Upper lobe of left lung (tissue), 6 donors: ENCODE measurements at regions not wholly inside any gene's neighbourhood (a gene's known extent, or its start where the extent isn't known, plus 50 kb on each side); places are given as distances from the start of the nearest gene placed in this dataset.

Source experiments
- ATAC-seq, 2 donors: fragments of 200-7000 bp; cut with Tn5 transposase; one replicate each; pipeline ENCODE4 v1.9.1; 2022; ENCODE audit warnings: mild to moderate bottlenecking in 2 of 2, moderate library complexity in 2 of 2; ENCODE audit not compliant: low FRiP score in 2 of 2
- DNase-seq, 2 donors: peaks; one replicate each; pipeline ENCODE4 v3.0.0-alpha.2; 2019 to 2020
- H3K27ac ChIP-seq, 4 donors: fragments of 200-600 bp; sonication (generic); one replicate each; pipeline ENCODE4 v1.5.1; 2016 to 2019
- H3K27me3 ChIP-seq, 4 donors: fragments of 200-600 bp; sonication (generic); one replicate each; pipeline ENCODE4 v1.5.1; 2017 to 2019
- H3K36me3 ChIP-seq, 4 donors: fragments of 200-600 bp; sonication (generic); one replicate each; pipeline ENCODE4 v1.5.1; 2016 to 2019
- H3K4me1 ChIP-seq, 4 donors: fragments of 200-600 bp; sonication (generic); one replicate each; pipeline ENCODE4 v1.5.1; 2018 to 2019
- H3K4me3 ChIP-seq, 4 donors: fragments of 200-600 bp; sonication (generic); one replicate each; pipeline ENCODE4 v1.5.1; 2017 to 2019; ENCODE audit warnings: mild to moderate bottlenecking in 2 of 4, moderate library complexity in 1 of 4
- H3K9me3 ChIP-seq, 4 donors: fragments of 200-600 bp; sonication (generic); one replicate each; pipeline ENCODE4 v1.5.1; 2018 to 2019
- EP300 ChIP-seq, 4 donors: sonication (generic); formaldehyde crosslinking; IDR thresholded peaks; one replicate each; pipeline ENCODE4 v1.5.1; 2017; ENCODE audit warnings: antibody characterized with exemption in 4 of 4, control low read depth in 2 of 4
- POLR2A ChIP-seq, 4 donors: fragments of 450-650 bp; IDR thresholded peaks; one replicate each; pipeline ENCODE4 v1.5.1; 2016 to 2017; ENCODE audit warnings: antibody characterized with exemption in 4 of 4, mild to moderate bottlenecking in 2 of 4
- POLR2AphosphoS5 ChIP-seq, 2 donors: sonication (generic); formaldehyde crosslinking; IDR thresholded peaks; one replicate each; pipeline ENCODE4 v1.5.1; 2017; ENCODE audit warnings: antibody characterized with exemption in 2 of 2
- WGBS, 2 donors: methylation state at CpG; one replicate each; pipeline ENCODE4 v1.1.5; 2017 to 2018; 5-methylcytosine and 5-hydroxymethylcytosine counted together
- TF ChIP-seq, protein P1 (sequence below), 6 experiments: fragments of 450-650 bp in 4 of 6; fragments of 200-600 bp in 2 of 6; sonication (generic) in 2 of 6; IDR thresholded peaks; one replicate each; pipeline ENCODE4 v1.5.1; 2016 to 2019; ENCODE audit warnings: antibody characterized with exemption in 6 of 6
- donor health status: DM: no; HTN: no; CAD: no; lungs with moderate emphysema.
- donor health status: DM: no; HTN: yes; CAD: no; lungs with severe emphysema.

DNA sequence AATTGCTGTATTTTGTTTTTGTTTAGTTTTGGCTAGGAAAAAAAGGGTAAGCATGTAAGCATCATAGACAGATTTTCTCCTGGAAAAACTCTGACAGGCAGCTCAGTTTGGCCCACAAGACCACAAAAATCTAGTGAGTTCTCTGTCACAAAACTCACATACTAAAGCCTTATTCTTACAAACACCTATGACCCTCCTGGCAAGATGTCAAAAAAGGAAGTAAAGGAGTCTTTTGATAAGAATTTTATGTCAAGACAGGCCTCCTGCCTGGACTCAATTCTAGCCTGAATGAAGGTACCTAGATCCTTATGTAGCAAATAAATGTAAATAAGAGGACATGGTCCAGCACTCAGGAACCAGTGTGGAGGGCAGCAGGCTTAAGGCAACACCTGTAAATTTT is 668.3 kb upstream of the ZNF385D start:
- ATAC-seq (no peak), DNase-seq (no peak)
- Histone ChIP-seq H3K36me3 (no peaks in the 10 kb centered on the region), H3K4me3 (no peak overlapping the region), H3K27me3 (no peaks in the 10 kb centered on the region), H3K9me3 (no peaks in the 10 kb centered on the region), H3K4me1 (no peaks in the 10 kb centered on the region), H3K27ac (no peak overlapping the region)
- TF ChIP-seq, protein P1, sequence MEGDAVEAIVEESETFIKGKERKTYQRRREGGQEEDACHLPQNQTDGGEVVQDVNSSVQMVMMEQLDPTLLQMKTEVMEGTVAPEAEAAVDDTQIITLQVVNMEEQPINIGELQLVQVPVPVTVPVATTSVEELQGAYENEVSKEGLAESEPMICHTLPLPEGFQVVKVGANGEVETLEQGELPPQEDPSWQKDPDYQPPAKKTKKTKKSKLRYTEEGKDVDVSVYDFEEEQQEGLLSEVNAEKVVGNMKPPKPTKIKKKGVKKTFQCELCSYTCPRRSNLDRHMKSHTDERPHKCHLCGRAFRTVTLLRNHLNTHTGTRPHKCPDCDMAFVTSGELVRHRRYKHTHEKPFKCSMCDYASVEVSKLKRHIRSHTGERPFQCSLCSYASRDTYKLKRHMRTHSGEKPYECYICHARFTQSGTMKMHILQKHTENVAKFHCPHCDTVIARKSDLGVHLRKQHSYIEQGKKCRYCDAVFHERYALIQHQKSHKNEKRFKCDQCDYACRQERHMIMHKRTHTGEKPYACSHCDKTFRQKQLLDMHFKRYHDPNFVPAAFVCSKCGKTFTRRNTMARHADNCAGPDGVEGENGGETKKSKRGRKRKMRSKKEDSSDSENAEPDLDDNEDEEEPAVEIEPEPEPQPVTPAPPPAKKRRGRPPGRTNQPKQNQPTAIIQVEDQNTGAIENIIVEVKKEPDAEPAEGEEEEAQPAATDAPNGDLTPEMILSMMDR (IDR thresholded peaks at IDR 0.05), result no peak
- TF ChIP-seq EP300 (IDR thresholded peaks at IDR 0.05), result no peak
- TF ChIP-seq POLR2AphosphoS5 (IDR thresholded peaks at IDR 0.05), result no peak
- TF ChIP-seq POLR2A (IDR thresholded peaks at IDR 0.05), result no peak

DNA sequence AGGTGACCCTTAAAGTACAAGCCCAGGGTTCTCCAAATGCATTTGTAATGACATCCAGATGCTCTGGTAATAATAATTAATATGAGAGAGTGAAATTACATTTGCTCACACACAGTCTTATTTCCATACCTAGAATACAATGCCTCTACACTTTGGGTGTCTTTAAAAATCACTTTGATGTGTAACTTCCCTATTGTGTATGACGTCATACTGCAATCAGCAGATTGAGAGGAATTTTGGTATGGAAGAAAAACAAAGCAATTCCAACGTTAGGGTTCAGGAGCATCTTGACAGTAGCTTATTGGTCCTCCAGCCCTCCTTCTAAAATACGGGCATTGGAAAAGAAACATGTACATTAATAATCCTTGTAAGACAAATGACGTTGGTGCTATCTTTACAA is 670.6 kb upstream of the ZNF385D start:
- Histone ChIP-seq H3K27ac (no peak overlapping the region), H3K27me3 (no peaks in the 10 kb centered on the region), H3K36me3 (no peaks in the 10 kb centered on the region), H3K9me3 (no peaks in the 10 kb centered on the region), H3K4me3 (no peak overlapping the region), H3K4me1 (no peaks in the 10 kb centered on the region)
- no peak for ATAC-seq
- DNase-seq, result no peak
- WGBS, 2 donors, result 68 to 69% methylated on average over 4 of the region's 4 CpGs
- TF ChIP-seq POLR2A (IDR thresholded peaks at IDR 0.05) (no peak), POLR2AphosphoS5 (IDR thresholded peaks at IDR 0.05) (no peak)

DNA sequence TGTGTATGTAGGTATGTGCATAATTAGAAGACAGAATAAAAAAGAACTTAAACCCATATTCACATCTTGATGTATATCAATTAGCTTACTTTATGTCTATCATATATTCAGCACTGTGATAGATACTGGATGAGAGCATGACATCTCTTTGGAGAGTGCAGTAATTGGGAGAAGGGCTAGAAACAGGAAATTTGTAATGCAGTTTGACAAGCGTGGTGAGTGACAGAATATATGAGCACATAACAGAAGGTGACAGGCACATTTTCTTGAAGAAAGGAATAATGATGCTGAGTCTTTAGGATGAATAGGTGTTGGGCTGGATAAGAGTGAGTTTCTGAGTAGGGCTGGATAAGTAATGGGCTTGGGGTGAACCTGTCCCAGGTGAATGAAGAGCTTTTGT is 680.3 kb upstream of the ZNF385D start:
- 68 to 77% methylated on average over 1 of the region's 1 CpG for WGBS, 2 donors
- H3K36me3 ChIP-seq, result no peaks in the 10 kb centered on the region
- no peak for DNase-seq
- H3K27ac ChIP-seq, result no peak overlapping the region
- no peak for ATAC-seq
- no peaks in the 10 kb centered on the region for H3K9me3 ChIP-seq
- H3K4me1 ChIP-seq, result no peaks in the 10 kb centered on the region
- H3K4me3 ChIP-seq, result no peak overlapping the region
- H3K27me3 ChIP-seq, result no peaks in the 10 kb centered on the region
- TF ChIP-seq POLR2AphosphoS5 (IDR thresholded peaks at IDR 0.05), result no peak
- no peak for TF ChIP-seq POLR2A (IDR thresholded peaks at IDR 0.05)
- TF ChIP-seq, protein P1 (IDR thresholded peaks at IDR 0.05), result no peak
- no peak for TF ChIP-seq EP300 (IDR thresholded peaks at IDR 0.05)

DNA sequence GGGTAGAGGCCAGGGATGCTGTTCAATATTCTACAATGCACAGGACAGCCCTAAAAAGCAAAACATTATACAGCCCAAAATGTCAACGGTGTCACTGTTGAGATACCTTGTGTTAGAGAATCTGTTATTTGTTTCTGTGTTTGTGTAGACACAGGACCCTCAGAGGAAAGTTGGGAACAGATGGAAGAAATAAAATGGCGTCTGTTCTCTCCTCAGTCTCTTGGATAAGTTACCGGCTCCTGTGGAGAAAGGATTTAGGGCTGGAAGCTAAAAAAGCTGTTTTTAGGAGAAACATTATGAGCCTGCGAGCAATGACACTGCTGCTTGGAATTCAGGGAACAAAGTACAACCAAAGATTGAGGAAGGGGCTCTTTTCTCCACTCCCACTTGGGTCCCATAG is 688.6 kb upstream of the ZNF385D start:
- no peak for ATAC-seq
- 84 to 87% methylated on average over 4 of the region's 4 CpGs for WGBS, 2 donors

DNA sequence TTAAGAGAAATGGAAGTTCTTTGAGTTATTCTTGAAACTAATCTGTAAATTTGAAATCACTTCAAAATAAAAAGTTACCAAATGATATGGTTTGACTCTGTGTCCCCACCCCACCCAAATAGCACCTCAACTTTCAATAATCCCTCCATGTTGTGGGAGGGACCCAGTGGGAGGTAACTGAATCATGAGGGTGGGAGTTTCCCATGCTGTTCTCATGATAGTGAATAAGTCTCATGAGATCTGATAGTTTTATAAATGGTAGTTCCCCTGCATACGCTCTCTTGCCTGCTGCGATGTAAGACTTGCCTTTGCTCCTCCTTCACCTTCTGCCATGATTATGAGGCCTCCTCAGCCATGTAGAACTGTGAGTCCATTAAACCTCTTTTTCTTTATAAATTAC is 690.7 kb upstream of the ZNF385D start:
- H3K36me3 ChIP-seq, result no peaks in the 10 kb centered on the region
- no peaks in the 10 kb centered on the region for H3K4me1 ChIP-seq
- no peak overlapping the region for H3K27ac ChIP-seq
- H3K27me3 ChIP-seq, result no peaks in the 10 kb centered on the region
- TF ChIP-seq, protein P1 (IDR thresholded peaks at IDR 0.05), result no peak
- no peak for TF ChIP-seq POLR2AphosphoS5 (IDR thresholded peaks at IDR 0.05)
- no peak for TF ChIP-seq EP300 (IDR thresholded peaks at IDR 0.05)
- TF ChIP-seq POLR2A (IDR thresholded peaks at IDR 0.05), result no peak
- no peak overlapping the region for H3K4me3 ChIP-seq
- H3K9me3 ChIP-seq, result no peaks in the 10 kb centered on the region
- 88 to 96% methylated on average over 2 of the region's 2 CpGs for whole genome bisulfite sequencing, 2 donors
- no peak for DNase-seq
- ATAC-seq, result no peak

More for the DNA sequence above, 688.6 kb upstream of the ZNF385D start:
- Histone ChIP-seq H3K36me3 (no peaks in the 10 kb centered on the region), H3K27me3 (no peaks in the 10 kb centered on the region), H3K27ac (no peak overlapping the region), H3K4me1 (no peaks in the 10 kb centered on the region), H3K4me3 (no peak overlapping the region), H3K9me3 (no peaks in the 10 kb centered on the region)
- TF ChIP-seq EP300 (IDR thresholded peaks at IDR 0.05), result no peak
- no peak for TF ChIP-seq POLR2A (IDR thresholded peaks at IDR 0.05)
- TF ChIP-seq, protein P1 (IDR thresholded peaks at IDR 0.05), result no peak
- no peak for TF ChIP-seq POLR2AphosphoS5 (IDR thresholded peaks at IDR 0.05)
- DNase-seq, result no peak
